CD4-positive, alpha-beta T cell treated with Interleukin-1 beta for 1 hour (primary cell): ENCODE measurements at regions not wholly inside any gene's neighbourhood (a gene's known extent, or its start where the extent isn't known, plus 50 kb on each side); places are given as distances from the start of the nearest gene placed in this dataset.

Experiments
- DNase-seq, 2 donors: peaks; one replicate each; pipeline ENCODE4 v3.0.0-alpha.2; 2020 to 2022

- DNase-seq, result no peak
Measured at GRCh38 chr2:479490-480176, 191.7 kb upstream of the ALKAL2 start.

DNA sequence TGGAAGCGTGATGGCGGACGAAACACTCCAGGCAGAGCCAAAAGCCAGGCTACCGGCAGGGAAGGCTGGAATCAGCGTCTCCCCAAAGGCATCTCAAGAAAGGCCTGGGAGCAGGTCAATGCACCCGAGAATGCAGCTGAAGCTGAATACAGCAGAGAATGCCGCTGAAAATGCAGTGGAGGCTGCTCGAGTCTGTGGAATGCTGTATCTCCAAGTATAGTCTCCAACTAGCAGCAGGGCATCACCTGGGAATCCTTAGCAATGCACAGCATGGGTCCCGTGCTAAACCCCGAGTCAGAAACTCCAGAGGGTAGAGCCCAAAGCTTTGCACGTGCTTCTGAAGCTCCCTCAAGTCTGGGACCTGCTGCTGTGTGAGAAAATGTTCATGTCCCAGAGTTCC lies 191.1 kb upstream of the ALKAL2 start:
- DNase-seq, result no peak

- DNase-seq, result no peak
Measured at GRCh38 chr2:471560-471959, 183.7 kb upstream of the ALKAL2 start.

GRCh38 chr2:469514-469913 lies 181.6 kb upstream of the ALKAL2 start:
- DNase-seq, result no peak

DNA sequence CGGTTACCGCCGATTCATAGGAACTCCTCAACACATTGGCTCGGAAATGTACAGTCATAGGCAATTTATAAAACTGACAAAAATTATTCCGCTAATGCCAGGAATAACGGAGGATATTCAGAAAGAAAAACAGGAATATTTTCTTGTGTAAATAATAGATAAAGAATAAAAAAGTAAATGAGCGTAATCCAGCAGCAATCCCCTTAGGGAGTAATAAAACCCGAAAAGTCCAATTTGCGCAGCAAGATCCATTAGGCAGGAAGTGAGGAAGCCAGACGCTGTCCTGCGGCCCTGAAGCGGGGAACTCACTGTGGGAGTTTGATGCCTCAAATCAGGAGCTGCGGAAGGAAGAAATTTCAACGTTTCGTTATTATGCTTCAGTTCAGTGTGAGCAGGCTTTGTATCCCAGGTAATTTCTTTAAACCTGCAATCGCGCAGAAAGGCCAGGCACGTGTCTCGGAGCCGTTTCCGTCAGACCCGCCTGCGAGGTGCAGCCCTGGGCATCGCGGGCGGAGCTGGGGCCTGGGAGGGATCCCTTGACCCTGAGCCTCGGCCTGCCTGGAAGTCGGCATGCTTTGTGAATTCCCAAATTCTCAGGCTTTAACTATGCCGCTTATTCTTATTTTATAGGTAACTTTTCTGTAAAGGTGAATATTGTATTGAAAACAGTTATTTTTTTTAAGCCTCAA lies 180.9 kb upstream of the ALKAL2 start:
- DNase-seq, result no peak

DNA sequence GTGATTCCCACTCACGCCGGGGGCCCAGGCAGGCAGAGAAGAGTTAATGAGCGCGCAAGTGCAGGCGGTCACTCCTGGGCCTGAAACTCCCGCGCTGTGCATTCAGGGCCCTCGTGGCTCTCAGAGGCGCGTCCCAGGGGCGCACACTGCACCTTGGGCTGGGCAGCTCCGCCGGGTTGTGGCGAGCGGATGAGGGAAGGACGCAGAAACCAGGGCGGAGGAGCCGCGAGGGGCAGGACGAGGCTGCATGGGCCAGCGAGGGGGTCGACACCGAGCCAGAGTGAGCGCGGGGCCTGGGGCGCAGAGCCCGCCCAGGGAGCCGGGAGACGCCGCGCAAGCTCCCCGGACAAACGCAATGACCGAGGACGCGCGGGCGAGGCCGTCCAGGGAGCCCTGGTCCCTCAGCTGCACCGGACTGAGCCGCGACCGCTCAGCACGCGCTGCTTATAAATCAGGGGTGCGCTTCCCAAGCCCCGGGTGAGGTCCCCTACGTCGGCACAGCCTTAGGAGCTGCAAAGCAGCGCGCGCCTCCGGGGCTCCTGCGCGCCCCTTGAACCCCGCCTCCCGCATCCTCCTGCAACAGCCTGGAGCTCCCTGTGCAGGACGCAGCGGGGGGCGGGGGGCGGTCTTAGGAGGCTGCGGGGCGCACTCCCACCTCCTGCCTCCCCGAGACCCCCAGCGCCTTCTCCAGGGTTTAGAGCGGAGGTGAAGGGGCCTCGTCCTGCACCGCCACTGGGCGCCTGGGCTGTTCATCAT lies 180.2 kb upstream of the ALKAL2 start:
- DNase-seq, result no peak

DNA sequence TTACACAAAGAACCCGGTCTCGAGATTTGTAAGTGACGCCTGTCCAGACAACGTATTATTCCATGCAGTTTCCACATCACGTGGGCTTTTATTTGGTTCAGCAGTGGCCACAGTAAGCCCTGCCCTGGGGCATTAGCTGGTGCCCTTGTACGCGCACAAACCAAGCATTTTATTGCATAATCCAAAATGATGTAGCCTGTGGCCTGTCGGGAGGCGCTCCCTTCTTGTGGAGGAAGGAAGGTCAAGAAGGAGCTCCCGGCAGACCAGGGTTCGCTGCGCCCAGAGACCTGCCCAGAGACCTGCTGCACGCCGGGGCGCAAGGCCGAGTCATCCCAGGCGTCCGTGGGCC lies 179.6 kb upstream of the ALKAL2 start:
- DNase-seq, result no peak

GRCh38 chr2:467101-467500 lies 179.2 kb upstream of the ALKAL2 start:
- DNase-seq, result no peak

- peak in 1 of 2 donors; percentile 58 for DNase-seq
Measured at GRCh38 chr2:464562-465309, 176.8 kb upstream of the ALKAL2 start.

DNA sequence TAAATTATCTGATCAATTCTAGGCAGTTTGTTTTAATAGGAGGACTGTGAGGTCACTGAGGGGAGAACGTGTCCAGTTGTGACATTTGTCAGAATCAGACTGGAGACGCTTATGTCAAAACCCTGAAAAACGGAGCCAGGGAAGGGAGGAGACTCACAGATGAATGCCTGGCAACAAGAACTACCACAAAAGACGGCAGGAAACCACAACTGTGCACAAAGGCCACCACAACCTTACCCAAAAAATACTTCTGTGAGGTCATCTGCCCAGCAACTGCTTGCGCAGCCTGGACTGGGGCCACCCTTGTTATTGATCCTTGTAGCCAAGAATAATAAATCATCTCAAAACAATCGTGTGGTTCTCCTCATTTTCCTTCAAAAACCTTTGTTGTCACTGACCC lies 173.0 kb upstream of the ALKAL2 start:
- peak; percentile 70 to 84 for DNase-seq

GRCh38 chr2:459931-460330 lies 172.0 kb upstream of the ALKAL2 start:
- no peak for DNase-seq

DNA sequence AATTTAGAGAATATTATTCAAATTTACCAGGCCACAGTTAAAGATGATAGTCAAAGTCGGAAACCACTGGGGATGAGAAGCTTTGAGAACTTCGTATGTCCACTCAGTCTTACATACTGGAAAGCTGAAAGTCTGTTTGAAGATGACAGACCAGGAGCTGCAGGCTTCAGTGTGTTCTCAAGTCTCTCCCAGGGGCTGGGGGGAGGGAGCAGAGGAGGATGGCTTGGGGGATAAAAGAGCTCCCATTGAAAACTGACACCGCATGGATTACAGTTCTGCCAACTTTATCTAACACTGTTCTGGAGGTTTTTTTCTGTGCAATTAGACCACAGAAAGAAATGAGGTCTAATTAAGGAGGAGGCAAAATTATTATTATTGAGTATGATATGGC lies 170.5 kb upstream of the ALKAL2 start:
- DNase-seq, result no peak

DNA sequence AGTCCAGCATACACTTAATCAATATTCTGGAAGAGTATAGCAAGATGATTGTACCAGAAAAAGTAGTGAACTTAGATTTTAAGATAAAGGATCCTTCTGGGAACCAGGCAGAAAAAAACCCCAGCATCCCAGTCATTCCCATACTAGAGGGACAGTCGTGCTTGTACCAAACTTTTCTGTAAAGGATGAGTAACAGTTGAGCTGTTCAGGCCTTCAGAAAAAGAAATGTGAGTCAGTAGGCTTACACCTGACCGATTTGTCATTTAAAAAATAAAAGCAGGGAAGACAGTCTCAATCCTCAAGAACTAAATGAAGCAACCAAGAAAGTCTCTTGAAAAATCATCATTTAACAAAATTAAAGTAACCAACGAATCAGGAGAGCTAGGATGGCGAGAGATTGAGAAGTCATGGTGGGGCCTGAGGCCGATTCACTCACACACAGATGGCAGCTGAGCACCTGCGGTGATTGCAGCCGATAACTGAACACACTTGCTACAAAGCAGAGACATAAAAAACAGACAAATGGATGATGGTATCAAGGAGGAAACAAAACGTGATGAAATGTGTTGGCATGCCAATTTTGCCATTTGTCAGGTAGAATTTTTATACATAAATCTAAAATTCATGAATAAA lies 170.0 kb upstream of the ALKAL2 start:
- no peak for DNase-seq

DNA sequence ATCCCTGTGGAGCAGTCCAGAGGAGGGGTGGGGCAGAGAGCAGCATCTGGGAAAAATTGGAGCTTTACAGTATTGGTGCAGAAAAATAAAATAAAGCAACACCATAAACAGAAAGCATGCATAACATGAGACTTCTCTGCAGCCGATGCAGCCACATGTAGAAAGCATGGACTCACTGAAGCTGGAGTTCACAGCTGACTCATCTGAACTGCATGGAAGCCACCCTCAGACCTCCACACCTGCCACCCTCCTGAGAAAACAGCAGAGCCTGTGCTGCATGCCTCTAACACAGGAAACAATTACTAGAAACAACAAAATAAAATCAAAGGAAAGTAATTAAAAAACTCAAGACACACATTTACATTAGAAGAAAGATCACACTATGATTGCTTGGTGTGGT lies 169.4 kb upstream of the ALKAL2 start:
- DNase-seq, result no peak

- DNase-seq, result no peak
Measured at GRCh38 chr2:455913-456312, 168.0 kb upstream of the ALKAL2 start.

GRCh38 chr2:455015-455705 lies 167.3 kb upstream of the ALKAL2 start:
- DNase-seq, result no peak

GRCh38 chr2:453132-453531 lies 165.2 kb upstream of the ALKAL2 start:
- DNase-seq, result no peak

DNA sequence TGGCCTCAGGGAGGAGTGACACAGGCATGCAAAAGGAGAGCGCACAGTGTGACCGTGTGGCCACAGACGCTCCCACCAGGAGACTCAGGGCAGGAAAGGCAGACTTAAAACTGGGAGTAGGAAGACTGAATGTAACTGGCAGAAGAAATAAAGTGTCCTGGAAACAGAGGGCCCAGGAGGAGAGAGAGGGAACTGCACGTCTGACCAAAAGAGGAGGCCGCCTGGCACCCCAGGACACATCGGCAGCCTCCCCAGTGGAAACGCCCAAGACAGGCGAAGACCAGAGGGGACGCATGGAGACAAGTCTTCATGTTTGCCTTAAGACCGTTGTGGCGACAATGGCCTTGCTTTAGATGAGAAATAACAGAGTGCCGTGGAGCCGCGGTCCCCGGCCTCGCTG lies 163.6 kb upstream of the ALKAL2 start:
- DNase-seq, result no peak

DNA sequence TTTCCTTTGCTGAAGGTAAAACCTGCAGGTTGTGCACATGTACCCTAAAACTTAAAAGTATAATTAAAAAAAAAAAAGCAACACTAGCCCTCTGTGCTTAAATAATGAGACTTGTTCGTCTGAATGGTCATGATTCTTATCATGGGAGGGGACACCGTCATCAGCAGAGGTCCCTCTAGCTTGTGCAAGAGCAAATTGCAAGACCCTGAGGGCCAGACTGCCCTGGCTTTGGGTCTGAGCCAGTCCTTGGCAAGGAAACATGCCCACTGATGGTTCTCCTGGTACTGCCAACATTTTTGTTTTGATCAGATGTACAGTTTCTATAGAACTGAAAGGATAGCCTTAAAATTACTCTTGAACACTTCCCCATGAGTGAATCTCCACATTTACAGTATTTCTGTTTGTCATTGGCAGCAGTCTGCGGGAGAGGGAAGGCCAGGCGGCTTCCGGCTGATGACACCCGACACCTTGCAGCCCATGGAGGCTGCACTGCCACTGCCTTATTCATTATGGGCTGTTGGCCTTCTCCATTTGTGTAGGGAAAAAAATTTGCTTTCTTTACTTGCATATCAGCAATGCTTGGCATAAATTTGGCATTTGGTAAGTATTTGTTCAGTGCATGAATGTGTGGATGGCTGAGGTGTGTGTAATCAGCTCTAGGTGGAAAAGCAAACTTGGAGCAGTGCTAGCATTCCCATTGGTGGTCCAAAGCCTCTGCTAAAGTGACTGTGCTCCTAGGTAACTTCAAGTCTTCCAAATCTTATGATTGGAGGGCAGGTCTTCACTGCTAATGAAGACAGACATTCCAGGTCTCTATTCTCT lies 161.6 kb upstream of the ALKAL2 start:
- DNase-seq, result no peak

DNA sequence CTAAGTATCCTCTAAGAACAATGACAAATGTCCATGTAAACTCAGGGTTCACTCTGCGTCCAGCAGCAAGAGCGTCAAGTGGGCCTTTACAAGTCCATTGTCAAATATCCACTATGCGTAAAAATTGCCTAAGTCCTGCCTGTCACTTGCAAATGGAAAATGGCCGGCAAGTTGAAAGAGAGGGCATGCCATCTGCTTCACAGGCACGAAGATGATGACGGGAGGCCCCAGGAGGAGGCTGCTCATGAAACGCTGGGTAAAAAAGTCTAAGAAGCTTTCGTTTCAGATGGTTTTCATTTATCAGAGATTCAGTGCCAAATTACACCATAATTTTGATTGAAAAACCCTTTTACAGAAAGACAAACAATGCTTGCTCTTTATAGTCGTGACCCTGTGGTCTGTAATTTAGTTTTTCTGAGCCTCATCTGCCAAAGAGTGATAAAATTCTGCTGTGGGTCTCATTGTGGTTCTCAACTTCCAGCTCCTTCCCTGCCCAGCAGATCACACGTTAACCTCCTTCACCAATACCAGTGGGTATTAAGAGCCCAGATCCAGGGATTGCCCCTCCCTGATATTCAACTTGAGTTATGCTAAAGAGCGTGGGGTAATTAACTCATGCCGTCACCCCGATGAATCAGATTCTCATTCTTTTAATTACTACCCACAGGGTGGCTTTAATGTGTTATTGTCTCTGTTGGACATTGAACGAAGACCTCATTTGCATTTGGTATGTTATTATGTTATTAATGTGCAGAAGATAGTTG lies 160.2 kb upstream of the ALKAL2 start:
- DNase-seq, result no peak
